Iris pigment epithelial cell (primary cell): ENCODE measurements at regions not wholly inside any gene's neighbourhood (a gene's known extent, or its start where the extent isn't known, plus 50 kb on each side); places are given as distances from the start of the nearest gene placed in this dataset.

Experiments used
- DNase-seq: peaks from one replicate; pipeline ENCODE4 v3.0.0-alpha.2; 2011; ENCODE audit warnings: low read depth

GRCh38 chr22:44387486-44387885 is 74.7 kb upstream of the SHISAL1 start:
- no peak for DNase-seq

GRCh38 chr22:44386386-44387035 is 73.8 kb upstream of the SHISAL1 start:
- no peak for DNase-seq

DNA sequence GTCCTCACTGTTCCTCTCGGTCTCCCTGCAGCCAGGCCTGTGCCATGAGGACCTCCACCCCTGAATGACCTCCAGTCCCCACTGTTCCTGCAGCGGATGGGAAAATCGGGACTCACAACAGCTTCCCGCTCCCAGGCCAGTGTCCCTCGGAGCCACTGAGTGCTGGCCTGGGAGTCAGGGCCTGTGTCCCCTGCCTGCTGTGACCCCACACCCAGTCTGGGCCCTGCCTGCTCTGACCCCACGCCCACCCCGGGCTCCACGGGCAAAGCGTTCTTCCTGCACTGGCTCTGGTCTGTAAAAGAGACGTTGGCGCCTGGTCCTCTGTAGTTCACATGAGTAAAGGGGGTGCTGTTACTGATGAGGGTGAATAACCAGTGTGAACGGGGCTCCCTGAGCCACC is 73.0 kb upstream of the SHISAL1 start:
- no peak for DNase-seq

DNA sequence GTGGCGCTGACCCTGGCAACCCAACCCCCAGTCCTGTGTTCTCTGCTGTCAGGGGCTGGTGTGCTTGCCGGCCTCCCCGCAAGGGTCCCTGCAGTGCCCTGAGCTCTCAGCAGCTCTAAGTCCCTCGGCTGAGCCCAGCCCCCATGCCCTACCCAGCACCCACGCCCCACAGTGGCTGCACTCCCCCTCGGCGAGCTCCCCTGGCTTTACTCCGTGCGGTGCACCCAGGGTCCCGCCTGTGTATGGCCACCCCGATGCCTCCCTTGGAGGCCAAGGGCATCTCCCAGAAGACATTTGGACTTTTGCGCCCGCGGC is 72.5 kb upstream of the SHISAL1 start:
- DNase-seq: no peak

DNA sequence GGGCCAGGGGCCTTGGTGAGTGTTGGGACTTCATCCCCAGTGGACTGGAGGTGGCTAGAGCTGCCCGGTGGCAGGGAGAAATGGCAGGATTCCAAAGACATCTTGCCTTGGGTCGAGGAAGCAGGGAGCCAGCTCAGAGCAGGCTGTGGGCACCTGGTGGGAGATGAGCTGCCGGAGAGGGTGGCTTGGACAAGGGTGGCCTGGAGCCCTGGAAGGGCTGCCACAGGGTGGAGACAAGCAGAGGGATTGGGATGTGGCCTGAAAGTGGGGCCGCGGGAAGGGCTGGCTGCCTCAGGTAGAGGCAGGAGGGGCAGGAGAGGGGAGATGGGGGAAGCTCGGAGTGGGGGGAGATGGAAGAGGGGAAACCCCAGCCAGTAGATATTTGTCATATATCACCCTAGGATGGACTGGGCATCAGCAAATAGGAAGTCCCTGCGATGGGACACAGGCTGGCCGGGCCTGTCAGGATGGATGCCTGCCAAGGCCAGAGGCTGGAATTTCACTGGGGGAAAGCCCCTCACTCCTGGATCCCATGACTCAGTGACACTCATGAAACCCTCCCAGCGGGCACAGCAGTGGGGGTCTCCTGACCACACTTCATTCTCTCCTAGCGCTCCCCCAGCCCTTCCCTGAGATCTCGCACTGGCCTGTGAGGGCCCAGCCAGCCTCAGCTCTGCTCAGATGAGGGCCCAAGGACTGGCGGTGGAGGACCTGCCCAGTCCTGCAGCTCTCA is 72.0 kb upstream of the SHISAL1 start:
- no peak for DNase-seq

- DNase-seq: no peak
Measured at GRCh38 chr22:44383652-44384562, 71.2 kb upstream of the SHISAL1 start.

GRCh38 chr22:44383064-44383575 is 70.4 kb upstream of the SHISAL1 start:
- no peak for DNase-seq

DNA sequence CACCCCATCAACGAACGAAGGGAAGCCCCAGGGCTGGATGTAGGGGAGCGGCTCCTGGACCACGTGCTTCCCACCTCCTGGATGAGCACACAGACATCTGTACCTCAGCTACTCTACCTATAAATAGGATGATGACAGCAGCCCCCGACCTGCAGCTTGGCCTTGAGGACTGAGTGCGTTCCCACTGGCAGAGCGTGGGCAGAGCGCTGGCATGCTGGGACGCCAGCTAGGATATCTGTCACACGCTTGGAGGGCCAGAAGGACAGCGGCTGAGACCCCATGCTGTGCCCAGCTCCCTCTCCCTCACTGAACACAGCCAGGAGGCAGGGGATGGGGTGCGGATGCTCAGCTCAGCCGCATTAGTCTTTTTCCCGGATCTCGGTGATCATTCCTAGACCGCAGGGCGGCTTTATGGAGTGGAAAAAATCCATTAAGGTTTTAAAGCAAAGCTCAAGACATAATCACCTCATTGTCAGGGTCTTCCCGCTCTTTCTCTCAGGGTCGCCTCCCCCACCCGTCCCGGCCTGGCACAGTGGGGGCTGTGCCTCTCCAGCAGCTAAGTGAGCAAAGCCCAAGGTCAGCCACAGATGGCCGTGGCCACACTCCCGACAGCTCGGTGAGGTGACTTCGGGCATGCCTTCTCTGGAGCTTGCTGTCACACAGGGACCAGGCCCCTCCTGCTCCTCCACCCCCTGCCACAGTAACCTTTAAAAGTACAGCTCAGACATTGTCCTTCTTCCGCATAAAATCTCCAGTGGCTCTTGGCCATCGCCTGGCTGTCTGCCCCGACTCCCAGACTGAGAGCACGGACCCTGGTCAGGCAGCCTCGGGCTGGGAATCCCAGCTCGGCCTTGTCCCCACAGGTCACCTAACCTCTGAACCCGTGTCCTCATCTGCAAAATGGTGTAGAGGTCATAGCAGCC is 69.6 kb upstream of the SHISAL1 start:
- no peak for DNase-seq

- DNase-seq: no peak
Measured at GRCh38 chr22:44381761-44382115, 69.0 kb upstream of the SHISAL1 start.

- DNase-seq: no peak
Measured at GRCh38 chr22:44380756-44381486, 68.2 kb upstream of the SHISAL1 start.

DNA sequence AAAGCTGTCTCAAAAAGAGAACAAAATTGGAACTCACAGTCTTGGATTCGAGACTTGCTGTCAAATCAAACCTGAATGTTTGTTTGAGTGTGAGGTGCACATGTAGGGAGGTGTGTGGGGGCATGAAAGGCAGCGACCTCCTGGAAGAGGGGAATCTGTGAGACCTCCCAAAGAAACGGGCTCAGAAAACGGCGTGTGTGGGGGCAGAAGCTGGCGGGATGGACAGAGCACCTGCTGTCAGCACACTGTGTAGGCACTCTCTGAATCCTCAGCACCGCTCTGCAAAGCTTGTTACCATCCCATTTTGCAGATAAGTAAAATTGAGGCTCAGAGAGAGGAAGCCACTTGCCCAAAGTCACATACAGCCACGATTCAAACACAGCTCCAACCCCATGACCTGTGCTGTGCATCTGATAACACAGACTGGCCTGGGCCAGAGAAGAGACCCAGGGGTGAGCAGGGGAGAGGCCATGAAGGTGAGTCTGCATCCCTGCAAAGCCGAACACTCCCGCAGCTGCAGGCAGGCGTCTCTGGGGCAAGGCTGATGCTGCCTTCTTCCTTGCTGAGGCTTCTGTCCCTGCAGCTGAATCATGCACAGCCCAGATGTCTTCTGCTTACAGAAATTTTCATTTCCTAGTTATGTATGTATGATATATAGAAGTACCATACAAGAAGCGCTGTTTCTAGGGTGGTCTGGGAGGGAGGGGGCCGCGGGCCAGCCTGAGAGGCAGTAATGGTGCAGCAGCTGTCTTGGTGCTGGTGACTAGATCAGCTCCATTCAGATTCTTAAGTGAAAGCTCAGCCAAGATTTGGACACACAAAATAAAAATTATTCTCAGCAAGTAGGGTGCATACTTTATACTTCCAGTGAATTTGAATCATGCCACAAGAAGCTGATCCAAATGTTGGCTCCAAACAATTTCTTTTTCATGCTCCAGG is 67.3 kb upstream of the SHISAL1 start:
- DNase-seq: no peak

DNA sequence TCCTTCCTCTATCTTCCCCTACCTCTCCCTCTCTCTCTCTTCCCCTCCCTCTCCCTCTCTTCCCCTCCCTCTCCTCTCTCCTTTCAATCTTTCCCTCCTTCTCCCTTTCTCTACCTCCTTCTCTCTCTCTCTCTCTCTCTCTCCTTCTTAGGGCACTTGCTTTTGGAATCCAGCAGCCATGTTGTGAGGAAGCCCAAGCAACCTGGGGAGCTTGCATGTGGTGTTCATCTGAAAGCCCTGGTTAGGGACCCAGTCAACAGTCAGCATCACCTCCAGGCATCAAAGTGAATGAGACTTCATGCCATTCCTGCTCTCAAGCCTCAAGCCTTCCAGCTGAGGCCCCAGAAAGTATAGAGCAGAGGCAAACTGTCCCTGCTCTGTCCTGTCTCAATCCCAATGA is 65.6 kb upstream of the SHISAL1 start:
- DNase-seq: no peak

DNA sequence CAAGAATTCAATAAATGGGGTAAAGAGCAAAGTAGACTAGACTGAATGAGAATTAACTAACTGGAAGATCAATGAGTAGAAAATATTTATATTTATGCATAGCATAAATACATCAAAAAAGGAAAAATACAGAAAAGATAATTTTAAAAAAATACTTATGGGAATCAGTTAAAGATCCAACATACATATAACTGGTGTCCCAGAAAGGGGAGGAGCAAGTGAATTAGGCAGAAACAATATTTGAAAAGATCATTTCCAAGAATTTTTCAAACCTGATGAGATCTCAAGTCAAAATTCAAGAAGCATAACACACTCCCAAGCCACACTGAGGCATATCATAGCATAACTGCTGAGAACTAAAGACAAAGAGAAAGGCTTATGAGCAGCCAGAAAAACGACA is 62.7 kb upstream of the SHISAL1 start:
- no peak for DNase-seq

GRCh38 chr22:44373234-44373633 is 60.5 kb upstream of the SHISAL1 start:
- no peak for DNase-seq

- no peak for DNase-seq
Measured at GRCh38 chr22:44372611-44373010, 59.9 kb upstream of the SHISAL1 start.

- DNase-seq: no peak
Measured at GRCh38 chr22:44371741-44372525, 59.2 kb upstream of the SHISAL1 start.

DNA sequence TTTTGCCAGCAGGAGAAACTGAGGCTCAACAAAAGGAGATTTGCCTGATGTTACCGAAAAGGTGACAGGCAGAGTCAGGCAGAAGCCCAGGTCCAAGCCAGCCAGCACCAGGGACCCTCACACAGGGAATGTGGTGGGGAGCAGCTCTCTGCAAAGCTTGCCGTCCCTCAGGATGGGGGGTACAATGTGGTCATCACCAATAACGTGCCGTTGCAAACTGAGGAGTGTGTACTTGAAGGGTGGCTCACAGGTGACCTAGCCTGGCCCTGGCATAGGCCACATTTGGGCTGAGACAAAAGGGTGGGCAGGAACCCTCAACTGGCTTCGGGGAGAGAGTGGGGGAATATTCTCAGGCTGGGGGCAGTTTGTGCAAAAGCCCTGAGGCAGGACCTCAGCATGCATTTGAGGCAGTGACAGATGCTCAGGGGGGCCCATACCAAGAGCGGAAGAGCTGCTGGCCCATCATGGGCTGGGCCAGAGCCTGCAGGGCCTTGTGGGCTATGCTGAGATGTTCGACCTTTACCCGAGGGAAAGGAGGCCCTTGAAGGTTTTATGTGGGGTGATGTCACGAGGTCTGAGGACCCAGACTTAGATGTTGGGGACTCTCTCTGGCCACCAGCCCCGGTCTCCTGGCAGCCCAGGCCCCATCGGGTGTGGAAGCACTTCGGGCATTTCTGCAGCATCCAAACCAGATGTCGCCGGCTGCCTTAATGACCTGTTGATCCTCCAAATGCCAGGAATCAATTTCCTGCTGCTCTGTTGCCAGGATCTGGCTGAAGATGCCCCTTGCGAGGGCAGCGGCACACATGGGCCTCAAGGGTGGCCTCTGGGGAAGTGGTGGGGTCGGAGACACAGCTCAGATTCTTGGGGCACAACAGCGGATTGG is 57.4 kb upstream of the SHISAL1 start:
- DNase-seq: no peak

- no peak for DNase-seq
Measured at GRCh38 chr22:44369293-44369661, 56.5 kb upstream of the SHISAL1 start.
